ENCODE measurements at regions not wholly inside any gene's neighbourhood (a gene's known extent, or its start where the extent isn't known, plus 50 kb on each side); places are given as distances from the start of the nearest gene placed in this dataset.

GRCh38 chr18:72325307-72325706 is 218.8 kb downstream of the CBLN2 start:
- TF ChIP-seq CTCF (IDR thresholded peaks at IDR 0.05 in 4 of 5, conservative IDR thresholded peaks at IDR 0.05 in 1 of 5) (no peak), POLR2A (IDR thresholded peaks at IDR 0.05) (no peak)
